ENCODE measurements at regions not wholly inside any gene's neighbourhood (a gene's known extent, or its start where the extent isn't known, plus 50 kb on each side); places are given as distances from the start of the nearest gene placed in this dataset.

DNA sequence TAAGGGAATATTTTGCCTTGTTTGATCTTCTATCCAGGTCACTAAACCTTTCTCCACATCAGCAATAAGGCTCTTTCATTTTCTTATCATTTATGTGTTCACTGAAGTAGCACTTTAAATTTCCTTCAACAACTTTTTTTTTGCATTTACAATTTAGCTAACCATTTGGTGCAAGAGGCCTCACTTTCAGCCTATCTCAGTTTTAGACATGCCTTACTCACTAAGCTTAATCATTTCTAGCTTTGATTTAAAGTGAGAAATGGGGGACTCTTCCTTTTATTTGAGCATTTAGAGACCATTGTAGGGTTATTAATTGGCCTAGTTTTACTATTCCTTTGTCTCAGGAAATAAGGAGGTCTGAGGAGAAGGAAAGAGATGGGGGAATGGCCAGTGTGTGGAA, 250.5 kb downstream of the AUH start:
- DNase-seq = no peak
- Mint-ChIP-seq H3K36me3 (ENCODE audit: insufficient read depth, unreplicated experiment) (no peaks in the 10 kb centered on the region), H3K4me1 (ENCODE audit: low read depth, unreplicated experiment) (no peaks in the 10 kb centered on the region), H3K27ac (ENCODE audit: unreplicated experiment) (no peak overlapping the region), H3K27me3 (ENCODE audit: unreplicated experiment) (no peaks in the 10 kb centered on the region), H3K9me3 (ENCODE audit: low read depth, unreplicated experiment) (no peaks in the 10 kb centered on the region), H3K4me3 (ENCODE audit: low read depth, unreplicated experiment) (no peak overlapping the region)
- intact Hi-C loops (cut with micrococcal nuclease; ENCODE audit: unreplicated experiment) = no loop called here
- CTCF ChIA-PET = no interaction called here
- TF ChIP-seq, protein P1, sequence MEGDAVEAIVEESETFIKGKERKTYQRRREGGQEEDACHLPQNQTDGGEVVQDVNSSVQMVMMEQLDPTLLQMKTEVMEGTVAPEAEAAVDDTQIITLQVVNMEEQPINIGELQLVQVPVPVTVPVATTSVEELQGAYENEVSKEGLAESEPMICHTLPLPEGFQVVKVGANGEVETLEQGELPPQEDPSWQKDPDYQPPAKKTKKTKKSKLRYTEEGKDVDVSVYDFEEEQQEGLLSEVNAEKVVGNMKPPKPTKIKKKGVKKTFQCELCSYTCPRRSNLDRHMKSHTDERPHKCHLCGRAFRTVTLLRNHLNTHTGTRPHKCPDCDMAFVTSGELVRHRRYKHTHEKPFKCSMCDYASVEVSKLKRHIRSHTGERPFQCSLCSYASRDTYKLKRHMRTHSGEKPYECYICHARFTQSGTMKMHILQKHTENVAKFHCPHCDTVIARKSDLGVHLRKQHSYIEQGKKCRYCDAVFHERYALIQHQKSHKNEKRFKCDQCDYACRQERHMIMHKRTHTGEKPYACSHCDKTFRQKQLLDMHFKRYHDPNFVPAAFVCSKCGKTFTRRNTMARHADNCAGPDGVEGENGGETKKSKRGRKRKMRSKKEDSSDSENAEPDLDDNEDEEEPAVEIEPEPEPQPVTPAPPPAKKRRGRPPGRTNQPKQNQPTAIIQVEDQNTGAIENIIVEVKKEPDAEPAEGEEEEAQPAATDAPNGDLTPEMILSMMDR (IDR thresholded peaks at IDR 0.05; ENCODE audit: unreplicated experiment) = no peak
- BruUV-seq (replicated peaks) = no TSS peak

- no TSS peak for BruUV-seq (replicated peaks)
- H3K27me3 Mint-ChIP-seq (ENCODE audit: unreplicated experiment) = no peaks in the 10 kb centered on the region
These were observed 249.8 kb downstream of the AUH start for GRCh38 chr9:91111876-91112275.

GRCh38 chr9:91113016-91113415, 248.7 kb downstream of the AUH start:
- Mint-ChIP-seq H3K36me3 (ENCODE audit: insufficient read depth, unreplicated experiment) (no peaks in the 10 kb centered on the region), H3K4me3 (ENCODE audit: low read depth, unreplicated experiment) (no peak overlapping the region), H3K27ac (ENCODE audit: unreplicated experiment) (no peak overlapping the region), H3K27me3 (ENCODE audit: unreplicated experiment) (no peaks in the 10 kb centered on the region), H3K9me3 (ENCODE audit: low read depth, unreplicated experiment) (no peaks in the 10 kb centered on the region), H3K4me1 (ENCODE audit: low read depth, unreplicated experiment) (peaks cover 2% of the 10 kb centered on the region)
- no TSS peak for BruUV-seq (replicated peaks)
- intact Hi-C loops (cut with micrococcal nuclease; ENCODE audit: unreplicated experiment) = no loop called here
- TF ChIP-seq, protein P1 (IDR thresholded peaks at IDR 0.05; ENCODE audit: unreplicated experiment) = no peak
- DNase-seq = no peak
- CTCF ChIA-PET = no interaction called here

More at GRCh38 chr9:91111876-91112275, 249.8 kb downstream of the AUH start:
- intact Hi-C loops (cut with micrococcal nuclease; ENCODE audit: unreplicated experiment) = no loop called here
- CTCF ChIA-PET = no interaction called here
- H3K27ac Mint-ChIP-seq (ENCODE audit: unreplicated experiment) = no peak overlapping the region
- no peaks in the 10 kb centered on the region for H3K4me1 Mint-ChIP-seq (ENCODE audit: low read depth, unreplicated experiment)
- no peak overlapping the region for H3K4me3 Mint-ChIP-seq (ENCODE audit: low read depth, unreplicated experiment)
- H3K9me3 Mint-ChIP-seq (ENCODE audit: low read depth, unreplicated experiment) = no peaks in the 10 kb centered on the region
- TF ChIP-seq, protein P1 (IDR thresholded peaks at IDR 0.05; ENCODE audit: unreplicated experiment) = no peak
- DNase-seq = no peak
- no peaks in the 10 kb centered on the region for H3K36me3 Mint-ChIP-seq (ENCODE audit: insufficient read depth, unreplicated experiment)

DNA sequence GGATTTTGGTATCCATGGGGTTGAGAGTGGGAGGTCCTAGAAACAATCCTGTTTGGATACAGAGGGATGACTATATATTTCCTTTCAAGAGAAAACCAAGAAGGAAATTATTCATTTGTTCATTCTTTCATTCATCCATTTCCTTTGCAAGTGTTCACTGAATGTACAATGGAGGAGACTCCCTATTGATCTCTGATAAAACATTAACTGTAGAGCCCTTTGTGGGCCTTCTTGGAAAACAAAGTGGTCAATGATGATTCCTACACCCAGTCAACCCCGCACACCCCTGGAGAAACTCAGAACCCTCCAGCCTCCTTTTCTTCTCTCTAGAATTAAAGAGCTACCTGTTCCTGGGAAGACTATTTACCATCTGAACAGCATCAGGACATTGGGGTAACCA, 247.3 kb downstream of the AUH start:
- no peak for DNase-seq
- no TSS peak for BruUV-seq (replicated peaks)
- Mint-ChIP-seq H3K4me1 (ENCODE audit: low read depth, unreplicated experiment) (peaks cover 15% of the 10 kb centered on the region), H3K27me3 (ENCODE audit: unreplicated experiment) (no peaks in the 10 kb centered on the region), H3K9me3 (ENCODE audit: low read depth, unreplicated experiment) (no peaks in the 10 kb centered on the region), H3K36me3 (ENCODE audit: insufficient read depth, unreplicated experiment) (no peaks in the 10 kb centered on the region), H3K27ac (ENCODE audit: unreplicated experiment) (no peak overlapping the region), H3K4me3 (ENCODE audit: low read depth, unreplicated experiment) (no peak overlapping the region)
- intact Hi-C loops (cut with micrococcal nuclease; ENCODE audit: unreplicated experiment) = no loop called here
- CTCF ChIA-PET = no interaction called here
- TF ChIP-seq, protein P1 (IDR thresholded peaks at IDR 0.05; ENCODE audit: unreplicated experiment) = no peak

Measured in Calu3 (cell line).